Astrocyte of the cerebellum (primary cell): ENCODE measurements at regions not wholly inside any gene's neighbourhood (a gene's known extent, or its start where the extent isn't known, plus 50 kb on each side); places are given as distances from the start of the nearest gene placed in this dataset.
A peak's percentile ranks its signal among the peaks of the same experiment; 100 is the strongest.

Experiments used
- DNase-seq: peaks from one replicate; pipeline ENCODE4 v3.0.0-alpha.2; 2011; ENCODE audit warnings: low read depth
- H3K4me3 ChIP-seq: 2 replicates; pipeline ENCODE4 v1.5.1; 2011; ENCODE audit warnings: mild to moderate bottlenecking, low read depth, low read length, moderate library complexity
- in situ Hi-C: cut with HindIII; loops from 2 replicates; pipeline ENCODE4 v1.10.0; 2017; ENCODE audit warnings: low sequenced_read_pairs
- TF ChIP-seq, protein P1 (sequence below): IDR thresholded peaks from 2 replicates; pipeline ENCODE4 v1.5.1; 2012; ENCODE audit warnings: low read length, low read depth, moderate library complexity, mild to moderate bottlenecking; ENCODE audit errors: missing control alignments

DNA sequence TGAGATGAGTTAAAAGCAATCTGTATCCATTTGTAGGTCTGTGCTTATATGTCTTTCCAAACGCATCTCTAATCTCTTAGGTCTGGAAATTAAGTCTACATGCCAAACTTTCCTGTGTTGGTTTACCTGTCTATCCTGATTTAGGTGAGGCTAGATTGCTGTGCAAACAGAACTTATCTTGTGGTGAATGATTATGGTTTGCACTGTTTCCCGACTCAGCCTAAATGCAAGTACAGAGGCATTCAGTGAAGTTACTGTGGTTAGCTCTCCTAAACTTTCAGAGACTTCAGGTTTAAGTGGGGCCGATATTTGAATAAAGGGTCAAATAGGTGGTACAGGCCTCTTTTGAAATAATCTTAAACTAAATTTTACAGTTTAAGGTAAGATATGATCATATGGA is 103.5 kb downstream of the ICOS start:
- TF ChIP-seq, protein P1, sequence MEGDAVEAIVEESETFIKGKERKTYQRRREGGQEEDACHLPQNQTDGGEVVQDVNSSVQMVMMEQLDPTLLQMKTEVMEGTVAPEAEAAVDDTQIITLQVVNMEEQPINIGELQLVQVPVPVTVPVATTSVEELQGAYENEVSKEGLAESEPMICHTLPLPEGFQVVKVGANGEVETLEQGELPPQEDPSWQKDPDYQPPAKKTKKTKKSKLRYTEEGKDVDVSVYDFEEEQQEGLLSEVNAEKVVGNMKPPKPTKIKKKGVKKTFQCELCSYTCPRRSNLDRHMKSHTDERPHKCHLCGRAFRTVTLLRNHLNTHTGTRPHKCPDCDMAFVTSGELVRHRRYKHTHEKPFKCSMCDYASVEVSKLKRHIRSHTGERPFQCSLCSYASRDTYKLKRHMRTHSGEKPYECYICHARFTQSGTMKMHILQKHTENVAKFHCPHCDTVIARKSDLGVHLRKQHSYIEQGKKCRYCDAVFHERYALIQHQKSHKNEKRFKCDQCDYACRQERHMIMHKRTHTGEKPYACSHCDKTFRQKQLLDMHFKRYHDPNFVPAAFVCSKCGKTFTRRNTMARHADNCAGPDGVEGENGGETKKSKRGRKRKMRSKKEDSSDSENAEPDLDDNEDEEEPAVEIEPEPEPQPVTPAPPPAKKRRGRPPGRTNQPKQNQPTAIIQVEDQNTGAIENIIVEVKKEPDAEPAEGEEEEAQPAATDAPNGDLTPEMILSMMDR, result no peak
- in situ Hi-C loops, result no loop called here
- DNase-seq, result no peak
- no peak overlapping the region for H3K4me3 ChIP-seq

DNA sequence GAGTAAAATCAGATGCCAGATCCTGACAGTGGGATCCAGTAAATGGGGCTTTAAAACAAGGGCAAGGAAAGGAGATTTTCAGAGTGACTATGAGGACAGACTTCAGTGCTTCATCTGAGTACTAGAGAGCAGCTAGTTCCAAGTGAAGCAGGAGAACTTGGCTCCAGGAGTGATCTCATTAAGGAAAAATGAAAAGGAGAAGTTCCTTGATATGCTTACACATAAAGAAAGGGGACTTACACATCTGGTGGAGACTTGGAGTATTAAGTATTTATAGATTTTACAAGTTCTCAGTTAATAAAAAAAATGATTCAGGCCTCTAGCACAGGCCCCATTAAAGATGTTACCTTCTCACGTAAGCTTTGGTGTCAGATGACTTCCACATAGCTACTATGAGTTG is 105.8 kb downstream of the ICOS start:
- no peak overlapping the region for H3K4me3 ChIP-seq
- TF ChIP-seq, protein P1, result no peak
- in situ Hi-C loops, result no loop called here
- DNase-seq, result no peak

DNA sequence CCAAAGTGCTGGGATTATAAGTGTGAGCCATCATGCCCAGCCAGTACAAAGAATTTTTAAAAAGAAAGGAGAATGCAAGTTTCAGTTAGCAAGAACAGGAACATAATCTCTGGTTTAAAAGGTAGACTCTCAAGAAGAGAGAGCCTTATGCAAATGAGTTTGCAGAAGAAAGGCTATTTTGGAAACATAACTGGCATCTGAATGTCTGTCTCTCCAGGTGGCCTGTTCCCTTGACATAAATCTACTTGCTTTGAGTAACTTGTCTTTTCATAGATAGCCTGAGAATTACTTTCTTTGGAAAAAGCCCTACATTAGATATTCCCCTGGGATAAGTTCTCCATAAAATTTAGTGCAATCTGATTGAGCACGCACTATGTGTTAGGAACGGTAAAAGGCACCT is 109.6 kb downstream of the ICOS start:
- TF ChIP-seq, protein P1, result no peak
- in situ Hi-C loops, result no loop called here
- H3K4me3 ChIP-seq, result no peak overlapping the region
- no peak for DNase-seq

DNA sequence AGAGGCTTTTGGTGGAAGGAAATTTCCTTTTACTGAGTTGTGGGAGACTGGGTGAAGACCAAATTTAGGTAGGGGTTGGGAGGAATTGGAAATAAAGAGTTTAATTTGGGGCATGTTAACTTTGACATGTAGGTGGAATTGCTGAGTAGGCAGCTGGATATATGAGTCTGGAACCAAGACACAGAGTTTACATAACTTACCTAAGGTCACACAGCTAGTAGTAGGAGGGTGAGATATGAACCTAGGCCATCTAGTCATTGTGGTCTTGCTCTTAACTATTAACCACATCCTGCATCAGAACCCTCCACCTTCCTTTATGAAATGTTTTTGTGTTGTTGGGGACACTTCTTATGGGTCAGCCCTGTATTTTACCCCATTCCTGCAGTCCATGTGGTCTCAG is 113.1 kb downstream of the ICOS start:
- TF ChIP-seq, protein P1, result no peak
- in situ Hi-C loops, result no loop called here
- DNase-seq, result no peak

DNA sequence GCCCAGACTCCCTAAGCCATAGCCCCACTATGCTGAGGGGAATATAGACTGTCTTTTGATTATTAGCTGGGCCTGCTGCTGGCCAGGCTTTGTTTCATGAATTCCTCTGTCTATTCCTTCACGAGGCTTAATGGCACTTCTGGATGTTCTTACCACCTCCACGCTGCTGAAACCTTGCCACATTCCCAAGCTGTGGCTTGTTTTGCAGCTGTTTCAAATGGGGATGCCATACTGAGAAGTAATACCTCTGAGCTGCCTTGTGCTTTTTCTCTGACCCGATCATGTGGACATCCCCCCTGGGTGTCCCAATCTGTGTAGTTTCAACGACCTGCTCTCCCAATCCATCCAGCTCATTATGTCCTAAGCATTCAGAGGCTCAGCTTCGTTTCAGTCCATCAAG is 114.1 kb downstream of the ICOS start:
- TF ChIP-seq, protein P1, result no peak
- H3K4me3 ChIP-seq, result no peak overlapping the region
- in situ Hi-C loops, result no loop called here
- DNase-seq, result no peak

More for the DNA sequence above, 113.1 kb downstream of the ICOS start:
- H3K4me3 ChIP-seq, result no peak overlapping the region

DNA sequence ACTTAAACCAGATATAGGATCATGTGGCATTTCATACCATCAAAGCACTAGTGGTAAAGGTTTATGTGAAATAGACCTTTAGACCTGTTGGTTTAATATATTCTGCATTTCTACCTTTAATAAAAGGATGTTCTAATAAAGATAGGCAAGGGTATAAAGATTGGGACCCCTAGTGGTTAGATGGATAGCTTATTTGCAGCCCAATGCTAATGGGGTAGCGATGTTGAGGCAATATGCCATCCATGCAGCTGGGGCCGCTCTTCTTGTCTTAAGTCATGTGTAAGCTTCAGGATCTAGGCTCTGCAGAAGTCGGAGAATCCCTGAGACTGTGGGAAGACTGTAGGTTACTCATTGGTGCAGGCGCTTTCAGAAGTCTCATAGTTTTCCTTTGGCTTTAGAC is 114.9 kb downstream of the ICOS start:
- DNase-seq, result no peak
- TF ChIP-seq, protein P1, result peak; percentile 16
- H3K4me3 ChIP-seq, result no peak overlapping the region
- in situ Hi-C loops, result no loop called here
